Lower leg skin (tissue), 4 donors: ENCODE measurements at regions not wholly inside any gene's neighbourhood (a gene's known extent, or its start where the extent isn't known, plus 50 kb on each side); places are given as distances from the start of the nearest gene placed in this dataset.

ENCODE experiments used
- DNase-seq, 2 donors: peaks; one replicate each; pipeline ENCODE4 v3.0.0-alpha.2; 2019; ENCODE audit warnings: low spot score in 2 of 2
- H3K4me3 ChIP-seq: fragments of 200-600 bp; sonication (generic); 2 replicates; pipeline ENCODE4 v1.5.1; 2017; ENCODE audit warnings: mild to moderate bottlenecking, low read depth; ENCODE audit not compliant: poor library complexity, severe bottlenecking
- CTCF ChIP-seq, 3 donors: fragments of 450-650 bp; IDR thresholded peaks; one replicate each; pipeline ENCODE4 v1.5.1; 2016; ENCODE audit warnings: antibody characterized with exemption in 3 of 3, mild to moderate bottlenecking in 3 of 3, moderate library complexity in 2 of 3
- POLR2A ChIP-seq, 2 donors: fragments of 450-650 bp; IDR thresholded peaks; one replicate each; pipeline ENCODE4 v1.6.1; 2016 to 2017; ENCODE audit warnings: antibody characterized with exemption in 2 of 2, mild to moderate bottlenecking in 1 of 2, moderate library complexity in 1 of 2
- WGBS, 2 donors: methylation state at CpG; one replicate each; pipeline ENCODE4 v1.1.5; 2018; 5-methylcytosine and 5-hydroxymethylcytosine counted together
- intact Hi-C: fragments of 100-400 bp; cut with DNase I; formaldehyde crosslinking; loops from one replicate; pipeline ENCODE4 v1.15.0; 2023; ENCODE audit warnings: low total_unique reads

- H3K4me3 ChIP-seq, result no peak overlapping the region
- DNase-seq, result no peak
- TF ChIP-seq POLR2A (IDR thresholded peaks at IDR 0.05) (no peak), CTCF (IDR thresholded peaks at IDR 0.05) (no peak)
- intact Hi-C loops, result no loop called here
- WGBS, 2 donors, result 87 to 90% methylated on average over 6 of the region's 6 CpGs
These were observed 182.6 kb downstream of the REEP3 start for GRCh38 chr10:63703740-63704345.

- TF ChIP-seq CTCF (IDR thresholded peaks at IDR 0.05), result no peak
- TF ChIP-seq POLR2A (IDR thresholded peaks at IDR 0.05), result no peak
- H3K4me3 ChIP-seq, result no peak overlapping the region
- intact Hi-C loops, result loop anchor here (5.0 kb wide), 1 partner anchor 75 kb away; no protein-coding TSS in a partner anchor
- DNase-seq, result peak in 1 of 2 donors; percentile 69
- WGBS, 2 donors, result 15 to 20% methylated on average over 1 of the region's 1 CpG
These were observed 186.2 kb downstream of the REEP3 start for GRCh38 chr10:63707254-63707910.

- intact Hi-C loops, result loop anchor here (5.0 kb wide), 1 partner anchor 76 kb away; no protein-coding TSS in a partner anchor
- WGBS, 2 donors, result 84% methylated on average over 5 of the region's 5 CpGs
- no peak overlapping the region for H3K4me3 ChIP-seq
- no peak for DNase-seq
- TF ChIP-seq POLR2A (IDR thresholded peaks at IDR 0.05) (no peak), CTCF (IDR thresholded peaks at IDR 0.05) (no peak)
These were observed 187.2 kb downstream of the REEP3 start for GRCh38 chr10:63708421-63708820.

GRCh38 chr10:63710703-63711102 lies 189.5 kb downstream of the REEP3 start:
- intact Hi-C loops, result no loop called here
- no peak for TF ChIP-seq POLR2A (IDR thresholded peaks at IDR 0.05)
- TF ChIP-seq CTCF (IDR thresholded peaks at IDR 0.05), result no peak
- no peak overlapping the region for H3K4me3 ChIP-seq
- DNase-seq, result no peak

- WGBS, 2 donors, result 62 to 64% methylated on average over 4 of the region's 4 CpGs
- intact Hi-C loops, result no loop called here
- DNase-seq, result no peak
- H3K4me3 ChIP-seq, result no peak overlapping the region
- no peak for TF ChIP-seq POLR2A (IDR thresholded peaks at IDR 0.05)
- TF ChIP-seq CTCF (IDR thresholded peaks at IDR 0.05), result no peak
These were observed 190.2 kb downstream of the REEP3 start for GRCh38 chr10:63711361-63711760.
